GM18499 (cell line): ENCODE measurements at regions not wholly inside any gene's neighbourhood (a gene's known extent, or its start where the extent isn't known, plus 50 kb on each side); places are given as distances from the start of the nearest gene placed in this dataset.

Experiments used
- ATAC-seq: cut with Tn5 transposase; IDR thresholded peaks from one replicate; pipeline ENCODE4 v1.9.1; 2021; ENCODE audit warnings: moderate number of reproducible peaks; ENCODE audit not compliant: insufficient read depth, unreplicated experiment

GRCh38 chr4:35700663-35701062 is 543.7 kb downstream of the ARAP2 start:
- ATAC-seq, result no peak

- ATAC-seq, result no peak
Observed at GRCh38 chr4:35709080-35709479, 535.2 kb downstream of the ARAP2 start.

GRCh38 chr4:35710343-35710742 is 534.0 kb downstream of the ARAP2 start:
- no peak for ATAC-seq

GRCh38 chr4:35711127-35711526 is 533.2 kb downstream of the ARAP2 start:
- ATAC-seq, result no peak

GRCh38 chr4:35723973-35724372 is 520.3 kb downstream of the ARAP2 start:
- ATAC-seq, result no peak

- ATAC-seq, result no peak
Observed at GRCh38 chr4:35725131-35725530, 519.2 kb downstream of the ARAP2 start.

- ATAC-seq, result no peak
Observed at GRCh38 chr4:35730414-35730813, 513.9 kb downstream of the ARAP2 start.

GRCh38 chr4:35734381-35735098 is 509.8 kb downstream of the ARAP2 start:
- no peak for ATAC-seq

GRCh38 chr4:35739308-35739707 is 505.0 kb downstream of the ARAP2 start:
- ATAC-seq, result no peak

- no peak for ATAC-seq
Observed at GRCh38 chr4:35754047-35754446, 490.3 kb downstream of the ARAP2 start.

- ATAC-seq, result no peak
Observed at GRCh38 chr4:35757836-35758235, 486.5 kb downstream of the ARAP2 start.

GRCh38 chr4:35760807-35761206 is 483.5 kb downstream of the ARAP2 start:
- ATAC-seq, result no peak

- no peak for ATAC-seq
Observed at GRCh38 chr4:35771571-35771970, 472.7 kb downstream of the ARAP2 start.

- ATAC-seq, result no peak
Observed at GRCh38 chr4:35772291-35772690, 472.0 kb downstream of the ARAP2 start.

- no peak for ATAC-seq
Observed at GRCh38 chr4:35789899-35790574, 454.3 kb downstream of the ARAP2 start.

- no peak for ATAC-seq
Observed at GRCh38 chr4:35793045-35793722, 451.1 kb downstream of the ARAP2 start.

- ATAC-seq, result no peak
Observed at GRCh38 chr4:35793766-35794165, 450.5 kb downstream of the ARAP2 start.

GRCh38 chr4:35800669-35801068 is 443.6 kb downstream of the ARAP2 start:
- no peak for ATAC-seq

GRCh38 chr4:35802644-35803043 is 441.7 kb downstream of the ARAP2 start:
- no peak for ATAC-seq

GRCh38 chr4:35818520-35818919 is 425.8 kb downstream of the ARAP2 start:
- ATAC-seq, result no peak

GRCh38 chr4:35820003-35820402 is 424.3 kb downstream of the ARAP2 start:
- no peak for ATAC-seq
